GM23338 (cell line): ENCODE measurements at regions not wholly inside any gene's neighbourhood (a gene's known extent, or its start where the extent isn't known, plus 50 kb on each side); places are given as distances from the start of the nearest gene placed in this dataset.

ENCODE experiments used
- ATAC-seq: fragments of 200-7000 bp; cut with Tn5 transposase; 3 replicates; pipeline ENCODE4 v1.9.1; 2020
- DNase-seq: peaks from one replicate; pipeline ENCODE4 v3.0.0-alpha.2; 2015; ENCODE audit warnings: low spot score
- H2AFZ ChIP-seq: fragments of 200-600 bp; sonication (generic); 2 replicates; pipeline ENCODE4 v1.8.0; 2016; ENCODE audit warnings: antibody characterized with exemption, mild to moderate bottlenecking, moderate library complexity
- H3F3A ChIP-seq: fragments of 200-600 bp; sonication (generic); replicated peaks from 2 replicates; pipeline ENCODE4 v1.8.0; 2017; ENCODE audit warnings: antibody characterized with exemption, mixed run types, low read depth
- H3K27ac ChIP-seq: fragments of 200-600 bp; sonication (generic); 2 replicates; pipeline ENCODE4 v1.6.1; 2016; ENCODE audit warnings: low read depth
- H3K27me3 ChIP-seq: fragments of 200-600 bp; sonication (generic); 2 replicates; pipeline ENCODE4 v1.8.0; 2016; ENCODE audit warnings: mild to moderate bottlenecking, mixed run types, moderate library complexity; ENCODE audit not compliant: insufficient read depth
- H3K36me3 ChIP-seq: fragments of 200-600 bp; sonication (generic); 2 replicates; pipeline ENCODE4 v1.8.0; 2016; ENCODE audit warnings: mild to moderate bottlenecking; ENCODE audit not compliant: insufficient read depth
- H3K4me1 ChIP-seq: fragments of 200-600 bp; sonication (generic); 2 replicates; pipeline ENCODE4 v1.8.0; 2016; ENCODE audit warnings: mild to moderate bottlenecking, moderate library complexity; ENCODE audit not compliant: insufficient read depth
- H3K4me2 ChIP-seq: fragments of 200-600 bp; sonication (generic); 2 replicates; pipeline ENCODE4 v1.7.1; 2017; ENCODE audit warnings: mixed run types
- H3K4me3 ChIP-seq: fragments of 200-600 bp; sonication (generic); 2 replicates; pipeline ENCODE4 v1.6.1; 2016; ENCODE audit warnings: mixed run types
- H3K79me2 ChIP-seq: fragments of 200-600 bp; sonication (generic); replicated peaks from 2 replicates; pipeline ENCODE4 v1.8.0; 2017; ENCODE audit warnings: mild to moderate bottlenecking; ENCODE audit not compliant: insufficient read depth
- H3K9me2 ChIP-seq: fragments of 200-600 bp; sonication (generic); 2 replicates; pipeline ENCODE4 v1.8.0; 2017; ENCODE audit not compliant: insufficient read depth
- H4K20me1 ChIP-seq: fragments of 200-600 bp; sonication (generic); replicated peaks from 2 replicates; pipeline ENCODE4 v1.8.0; 2017; ENCODE audit warnings: mild to moderate bottlenecking; ENCODE audit not compliant: insufficient read depth
- H3K27ac Mint-ChIP-seq: 2 replicates; pipeline ENCODE4 v1.8.0; 2020; ENCODE audit warnings: inconsistent platforms, mild to moderate bottlenecking, moderate library complexity, mixed read lengths
- H3K27me3 Mint-ChIP-seq: 3 replicates; pipeline ENCODE4 v1.8.0; 2022; ENCODE audit warnings: low read depth, mild to moderate bottlenecking, moderate library complexity, mixed read lengths, inconsistent platforms; ENCODE audit not compliant: insufficient read depth, poor library complexity
- H3K36me3 Mint-ChIP-seq: 3 replicates; pipeline ENCODE4 v1.8.0; 2021; ENCODE audit warnings: low read depth, mild to moderate bottlenecking, inconsistent platforms, moderate library complexity, mixed read lengths
- H3K4me1 Mint-ChIP-seq: 3 replicates; pipeline ENCODE4 v1.8.0; 2020; ENCODE audit warnings: mild to moderate bottlenecking, inconsistent platforms, mixed read lengths
- H3K4me3 Mint-ChIP-seq: 3 replicates; pipeline ENCODE4 v1.8.0; 2021; ENCODE audit warnings: moderate library complexity, mild to moderate bottlenecking, inconsistent platforms, mixed read lengths
- H3K9me3 Mint-ChIP-seq: 3 replicates; pipeline ENCODE4 v1.8.0; 2020; ENCODE audit warnings: moderate library complexity, mild to moderate bottlenecking, inconsistent platforms, mixed read lengths
- CREB1 ChIP-seq: fragments of 250-450 bp; sonication (Bioruptor Pico); IDR thresholded peaks from 2 replicates; pipeline ENCODE4 v1.5.0; 2020; ENCODE audit warnings: low read depth, mild to moderate bottlenecking, moderate library complexity
- CTCF ChIP-seq, 2 experiments: fragments of 200-600 bp in 1 of 2; sonication (generic) in 1 of 2; conservative IDR thresholded peaks; 2 replicates each; pipeline versions ENCODE4 v1.5.1 to v1.6.1; 2016 to 2017; ENCODE audit warnings: antibody characterized with exemption in 2 of 2, low read depth in 2 of 2, mild to moderate bottlenecking in 2 of 2, moderate library complexity in 1 of 2
- ETS1 ChIP-seq: IDR thresholded peaks from 2 replicates; pipeline ENCODE4 v1.6.1; 2016; ENCODE audit warnings: antibody characterized with exemption
- EZH2 ChIP-seq: fragments of 200-600 bp; sonication (generic); IDR thresholded peaks from one replicate; pipeline ENCODE4 v1.8.0; 2017; ENCODE audit warnings: antibody characterized with exemption, mild to moderate bottlenecking, low read depth; ENCODE audit not compliant: unreplicated experiment
- EZH2phosphoT487 ChIP-seq: fragments of 200-600 bp; sonication (generic); IDR thresholded peaks from one replicate; pipeline ENCODE4 v1.8.1; 2018; ENCODE audit warnings: antibody characterized with exemption; ENCODE audit not compliant: unreplicated experiment
- JUNB ChIP-seq: IDR thresholded peaks from one replicate; pipeline ENCODE4 v1.6.1; 2016; ENCODE audit warnings: antibody characterized with exemption; ENCODE audit not compliant: unreplicated experiment
- NANOG ChIP-seq: IDR thresholded peaks from 2 replicates; pipeline ENCODE4 v1.6.1; 2016; ENCODE audit warnings: antibody characterized with exemption, borderline replicate concordance
- POLR2AphosphoS5 ChIP-seq: IDR thresholded peaks from 2 replicates; pipeline ENCODE4 v1.6.1; 2016; ENCODE audit warnings: antibody characterized with exemption, low read depth
- REST ChIP-seq: IDR thresholded peaks from one replicate; pipeline ENCODE4 v1.6.1; 2018; ENCODE audit warnings: antibody characterized with exemption; ENCODE audit not compliant: unreplicated experiment
- STAT1 ChIP-seq: IDR thresholded peaks from one replicate; pipeline ENCODE4 v1.6.1; 2016; ENCODE audit warnings: antibody characterized with exemption; ENCODE audit not compliant: unreplicated experiment
- ZNF114 ChIP-seq: fragments of 250-450 bp; sonication (Bioruptor Pico); IDR thresholded peaks from 2 replicates; pipeline ENCODE4 v1.5.0; 2020; ENCODE audit warnings: mild to moderate bottlenecking, moderate library complexity
- ZNF331 ChIP-seq: fragments of 250-450 bp; sonication (Bioruptor Pico); IDR thresholded peaks from 2 replicates; pipeline ENCODE4 v1.5.0; 2020; ENCODE audit warnings: low read depth, mild to moderate bottlenecking, moderate library complexity
- ZNF462 ChIP-seq: fragments of 250-450 bp; sonication (Bioruptor Pico); IDR thresholded peaks from 2 replicates; pipeline ENCODE4 v1.5.0; 2020; ENCODE audit warnings: mild to moderate bottlenecking, moderate library complexity

- Mint-ChIP-seq H3K36me3 (peaks cover 10% of the 10 kb centered on the region; the same call in 2 of the 3 replicates), H3K9me3 (peaks cover 23% of the 10 kb centered on the region), H3K27me3 (peaks cover 5% of the 10 kb centered on the region), H3K4me1 (no peaks in the 10 kb centered on the region; the same call in 2 of the 3 replicates), H3K27ac (no peak overlapping the region), H3K4me3 (no peak overlapping the region)
- Histone ChIP-seq H4K20me1 (no peaks in the 10 kb centered on the region), H3K4me2 (no peak overlapping the region), H3K79me2 (no peaks in the 10 kb centered on the region), H3K4me1 (no peaks in the 10 kb centered on the region), H3K27ac (no peak overlapping the region), H2AFZ (peak overlapping the region; percentile 52; the same call in 1 of the 2 replicates), H3F3A (no peaks in the 10 kb centered on the region), H3K36me3 (peaks cover 6% of the 10 kb centered on the region; the same call in 1 of the 2 replicates), H3K9me2 (0 out of 2 replicates have a peak, but pooled peaks cover 7% of the 10 kb centered on the region), H3K4me3 (no peak overlapping the region), H3K27me3 (no peaks in the 10 kb centered on the region)
- no peak for TF ChIP-seq JUNB
- no peak for TF ChIP-seq NANOG
- TF ChIP-seq ZNF462 (CRISPR knock-in tag), result no peak
- no peak for TF ChIP-seq STAT1
- TF ChIP-seq CTCF (conservative IDR thresholded peaks at IDR 0.05; ENCODE audit: low read depth in 2 of 2), result no peak
- no peak for TF ChIP-seq ZNF114 (CRISPR knock-in tag)
- no peak for TF ChIP-seq ZNF331
- no peak for TF ChIP-seq POLR2AphosphoS5
- TF ChIP-seq EZH2, result no peak
- TF ChIP-seq CREB1 (CRISPR knock-in tag), result no peak
- TF ChIP-seq EZH2phosphoT487, result no peak
- no peak for TF ChIP-seq REST
- TF ChIP-seq ETS1, result no peak
- ATAC-seq, result no peak
- no peak for DNase-seq
Measured at GRCh38 chr2:33746208-33746800, 147.2 kb upstream of the FAM98A start.
